C4-2B (cell line): ENCODE measurements at regions not wholly inside any gene's neighbourhood (a gene's known extent, or its start where the extent isn't known, plus 50 kb on each side); places are given as distances from the start of the nearest gene placed in this dataset.

Experiments used
- ZFX ChIP-seq: fragments of 450-650 bp; IDR thresholded peaks from 2 replicates; pipeline ENCODE4 v1.6.1; 2017
- TF ChIP-seq, protein P1 (sequence below): fragments of 450-650 bp; conservative IDR thresholded peaks from 2 replicates; pipeline ENCODE4 v1.5.1; 2017; ENCODE audit warnings: mild to moderate bottlenecking

DNA sequence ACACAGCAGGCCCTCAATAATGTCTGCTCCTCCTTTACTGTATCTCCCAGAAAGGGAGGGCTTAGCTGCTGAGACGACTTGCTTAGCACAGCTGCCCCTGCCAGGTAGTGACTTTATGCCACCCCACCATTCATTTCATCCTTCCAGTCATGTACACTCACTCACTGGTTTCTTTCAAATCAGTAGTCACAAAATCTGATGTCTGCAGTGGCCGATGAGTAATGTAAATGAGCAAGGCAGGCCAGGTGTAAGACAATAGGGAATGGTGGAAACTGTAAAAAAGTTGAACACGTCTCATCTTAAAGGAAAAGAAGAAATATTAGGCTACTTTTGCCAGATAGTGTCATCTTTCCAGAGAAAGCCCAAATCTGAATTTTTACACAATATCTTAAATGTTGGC is 207.6 kb upstream of the PRICKLE2 start:
- TF ChIP-seq, protein P1, sequence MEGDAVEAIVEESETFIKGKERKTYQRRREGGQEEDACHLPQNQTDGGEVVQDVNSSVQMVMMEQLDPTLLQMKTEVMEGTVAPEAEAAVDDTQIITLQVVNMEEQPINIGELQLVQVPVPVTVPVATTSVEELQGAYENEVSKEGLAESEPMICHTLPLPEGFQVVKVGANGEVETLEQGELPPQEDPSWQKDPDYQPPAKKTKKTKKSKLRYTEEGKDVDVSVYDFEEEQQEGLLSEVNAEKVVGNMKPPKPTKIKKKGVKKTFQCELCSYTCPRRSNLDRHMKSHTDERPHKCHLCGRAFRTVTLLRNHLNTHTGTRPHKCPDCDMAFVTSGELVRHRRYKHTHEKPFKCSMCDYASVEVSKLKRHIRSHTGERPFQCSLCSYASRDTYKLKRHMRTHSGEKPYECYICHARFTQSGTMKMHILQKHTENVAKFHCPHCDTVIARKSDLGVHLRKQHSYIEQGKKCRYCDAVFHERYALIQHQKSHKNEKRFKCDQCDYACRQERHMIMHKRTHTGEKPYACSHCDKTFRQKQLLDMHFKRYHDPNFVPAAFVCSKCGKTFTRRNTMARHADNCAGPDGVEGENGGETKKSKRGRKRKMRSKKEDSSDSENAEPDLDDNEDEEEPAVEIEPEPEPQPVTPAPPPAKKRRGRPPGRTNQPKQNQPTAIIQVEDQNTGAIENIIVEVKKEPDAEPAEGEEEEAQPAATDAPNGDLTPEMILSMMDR: no peak
- TF ChIP-seq ZFX: no peak
